Karpas-422 (cell line): ENCODE measurements at regions not wholly inside any gene's neighbourhood (a gene's known extent, or its start where the extent isn't known, plus 50 kb on each side); places are given as distances from the start of the nearest gene placed in this dataset.

Experiments
- DNase-seq: peaks from one replicate; pipeline ENCODE4 v3.0.0-alpha.2; 2015
- H2AFZ ChIP-seq: fragments of 200-600 bp; sonication (generic); 2 replicates; pipeline ENCODE4 v1.6.1; 2014; ENCODE audit warnings: antibody characterized with exemption, low read length, mixed read lengths
- H3K27ac ChIP-seq: fragments of 200-600 bp; sonication (generic); 2 replicates; pipeline ENCODE4 v1.5.1; 2014; ENCODE audit warnings: mild to moderate bottlenecking, low read length, moderate library complexity
- H3K27me3 ChIP-seq: fragments of 200-600 bp; sonication (generic); 2 replicates; pipeline ENCODE4 v1.6.1; 2014; ENCODE audit warnings: low read length, mixed read lengths
- H3K36me3 ChIP-seq: fragments of 200-600 bp; sonication (generic); 2 replicates; pipeline ENCODE4 v1.6.1; 2014; ENCODE audit warnings: low read length, mixed read lengths; ENCODE audit not compliant: insufficient read depth
- H3K4me1 ChIP-seq: fragments of 200-600 bp; sonication (generic); 2 replicates; pipeline ENCODE4 v1.6.1; 2014; ENCODE audit warnings: mild to moderate bottlenecking, low read length, mixed read lengths
- H3K4me2 ChIP-seq: fragments of 200-600 bp; sonication (generic); 2 replicates; pipeline ENCODE4 v1.6.1; 2014; ENCODE audit warnings: low read length, low read depth, mild to moderate bottlenecking; ENCODE audit not compliant: poor library complexity, severe bottlenecking
- H3K4me3 ChIP-seq: fragments of 200-600 bp; sonication (generic); 2 replicates; pipeline ENCODE4 v1.5.1; 2014; ENCODE audit warnings: mild to moderate bottlenecking, antibody characterized with exemption, low read length, mixed read lengths
- H3K79me2 ChIP-seq: fragments of 200-600 bp; sonication (generic); 2 replicates; pipeline ENCODE4 v1.6.1; 2014; ENCODE audit warnings: mild to moderate bottlenecking, low read length, mixed read lengths
- H3K9ac ChIP-seq: fragments of 200-600 bp; sonication (generic); 2 replicates; pipeline ENCODE4 v1.6.0; 2014; ENCODE audit warnings: low read length
- H3K9me2 ChIP-seq: fragments of 200-600 bp; sonication (generic), shearing (Covaris generic); replicated peaks from 2 replicates; pipeline ENCODE4 v1.6.0; 2014; ENCODE audit warnings: mild to moderate bottlenecking, low read length, moderate library complexity; ENCODE audit not compliant: insufficient read depth
- H3K9me3 ChIP-seq: fragments of 300-700, 200-600 bp; sonication (generic); 2 replicates; pipeline ENCODE4 v1.6.1; 2014; ENCODE audit warnings: low read length, mixed read lengths
- H4K20me1 ChIP-seq: fragments of 200-600 bp; sonication (generic); 2 replicates; pipeline ENCODE4 v1.6.1; 2014; ENCODE audit warnings: mild to moderate bottlenecking, antibody characterized with exemption, low read length, low read depth; ENCODE audit not compliant: insufficient read depth

DNA sequence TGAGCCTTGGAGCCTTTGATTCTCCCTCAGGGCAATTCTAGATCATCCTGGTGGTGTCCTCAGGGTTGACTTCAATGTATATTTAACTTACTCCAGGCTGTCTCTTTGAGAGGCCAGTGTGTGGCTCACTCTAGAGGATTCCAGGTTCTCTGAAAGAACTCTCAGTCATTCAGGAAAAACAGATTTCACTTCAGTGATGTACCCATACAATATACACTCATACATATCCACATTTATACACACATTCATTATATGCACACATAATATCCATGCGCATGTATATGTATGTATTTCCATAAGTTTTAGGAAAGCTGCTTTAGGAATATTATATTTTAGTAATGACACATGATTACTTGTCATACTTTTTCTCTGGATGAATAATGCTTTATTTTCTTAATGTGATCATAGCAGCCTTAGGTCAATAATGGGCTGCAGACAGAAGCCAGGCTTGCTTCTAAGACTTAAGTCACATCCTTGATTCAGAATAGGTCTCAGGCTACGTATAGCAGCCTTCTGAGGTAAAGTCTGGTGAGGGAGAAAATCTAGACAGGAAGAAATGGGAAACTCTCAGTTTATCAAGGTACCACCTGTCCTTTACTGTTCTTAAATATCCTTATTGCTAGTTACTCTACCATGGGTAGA lies 397.0 kb downstream of the GPAT3 start:
- no peak overlapping the region for H3K9ac ChIP-seq
- H3K27me3 ChIP-seq, result no peaks in the 10 kb centered on the region
- no peaks in the 10 kb centered on the region for H4K20me1 ChIP-seq
- H3K4me1 ChIP-seq, result no peaks in the 10 kb centered on the region
- no peak overlapping the region for H3K27ac ChIP-seq
- DNase-seq, result no peak
- no peaks in the 10 kb centered on the region for H3K9me2 ChIP-seq
- no peaks in the 10 kb centered on the region for H3K36me3 ChIP-seq
- no peaks in the 10 kb centered on the region for H3K9me3 ChIP-seq
- no peaks in the 10 kb centered on the region for H3K79me2 ChIP-seq
- no peak overlapping the region for H2AFZ ChIP-seq
- H3K4me3 ChIP-seq, result no peak overlapping the region
- H3K4me2 ChIP-seq, result no peak overlapping the region

DNA sequence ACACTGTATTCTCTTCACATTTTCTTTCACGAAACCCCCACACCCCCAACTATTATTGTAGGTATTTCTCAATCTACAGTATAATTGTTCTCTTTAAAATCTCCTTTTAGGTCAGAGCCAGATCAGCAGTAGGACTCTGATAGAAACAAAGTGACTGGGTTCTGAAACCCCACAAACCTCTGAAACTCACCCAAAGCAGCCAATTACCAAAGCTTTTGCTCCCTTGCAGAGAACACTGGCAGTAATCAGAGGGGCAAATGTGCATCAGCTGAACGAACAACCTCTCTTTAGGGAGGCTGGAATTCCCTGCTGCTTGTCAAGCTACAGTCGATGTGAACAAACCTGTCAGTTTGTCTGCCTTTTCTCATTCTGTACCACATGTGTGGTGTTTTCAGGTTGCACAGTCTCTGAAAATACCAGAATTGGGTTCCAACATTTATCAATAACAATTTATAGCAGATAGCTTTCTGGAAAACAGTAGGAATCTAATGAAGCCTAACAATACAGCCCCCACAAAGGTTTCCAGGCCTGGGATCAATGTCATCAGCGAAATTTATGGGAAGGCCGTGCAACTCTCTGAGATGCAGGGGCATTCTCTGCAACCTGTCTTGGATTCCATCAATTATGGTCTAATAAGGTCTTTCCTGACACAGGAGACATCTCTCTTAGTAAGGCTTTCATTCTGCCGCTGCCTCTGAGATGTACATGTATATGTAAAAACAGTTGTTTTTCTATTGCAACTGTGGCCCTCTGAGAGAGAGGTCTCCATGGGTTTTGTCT lies 395.9 kb downstream of the GPAT3 start:
- no peak for DNase-seq
- Histone ChIP-seq H3K27ac (no peak overlapping the region), H3K9ac (no peak overlapping the region), H3K9me3 (no peaks in the 10 kb centered on the region), H3K9me2 (no peaks in the 10 kb centered on the region), H3K4me3 (no peak overlapping the region), H3K27me3 (no peaks in the 10 kb centered on the region), H3K79me2 (no peaks in the 10 kb centered on the region), H3K4me2 (no peak overlapping the region), H2AFZ (no peak overlapping the region), H3K36me3 (no peaks in the 10 kb centered on the region), H3K4me1 (no peaks in the 10 kb centered on the region), H4K20me1 (no peaks in the 10 kb centered on the region)

DNA sequence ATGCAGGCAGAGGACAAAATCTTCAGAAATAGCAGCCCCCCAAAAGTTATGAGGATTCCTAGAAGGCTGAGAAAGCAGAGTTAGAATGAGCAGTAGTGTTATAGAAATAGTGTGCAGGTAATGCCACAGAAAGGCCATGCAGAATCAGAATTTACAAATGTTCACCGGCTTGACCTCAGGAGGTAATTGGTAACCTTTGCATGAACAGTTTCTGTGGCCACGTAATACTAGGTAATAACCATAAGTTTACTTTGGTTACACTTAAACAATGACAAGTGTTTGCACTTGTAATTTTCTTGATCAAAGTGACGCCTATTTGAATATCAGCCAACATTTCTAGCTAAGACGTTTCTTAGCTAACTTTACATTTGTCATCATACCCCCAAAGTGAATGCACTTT lies 393.6 kb downstream of the GPAT3 start:
- no peak overlapping the region for H3K4me2 ChIP-seq
- no peak overlapping the region for H2AFZ ChIP-seq
- no peak overlapping the region for H3K4me3 ChIP-seq
- H3K9ac ChIP-seq, result no peak overlapping the region
- DNase-seq, result no peak
- no peaks in the 10 kb centered on the region for H3K79me2 ChIP-seq
- H3K9me3 ChIP-seq, result no peaks in the 10 kb centered on the region
- H3K27ac ChIP-seq, result no peak overlapping the region
- no peaks in the 10 kb centered on the region for H3K27me3 ChIP-seq
- no peaks in the 10 kb centered on the region for H3K4me1 ChIP-seq
- no peaks in the 10 kb centered on the region for H4K20me1 ChIP-seq
- H3K36me3 ChIP-seq, result no peaks in the 10 kb centered on the region
- no peaks in the 10 kb centered on the region for H3K9me2 ChIP-seq

DNA sequence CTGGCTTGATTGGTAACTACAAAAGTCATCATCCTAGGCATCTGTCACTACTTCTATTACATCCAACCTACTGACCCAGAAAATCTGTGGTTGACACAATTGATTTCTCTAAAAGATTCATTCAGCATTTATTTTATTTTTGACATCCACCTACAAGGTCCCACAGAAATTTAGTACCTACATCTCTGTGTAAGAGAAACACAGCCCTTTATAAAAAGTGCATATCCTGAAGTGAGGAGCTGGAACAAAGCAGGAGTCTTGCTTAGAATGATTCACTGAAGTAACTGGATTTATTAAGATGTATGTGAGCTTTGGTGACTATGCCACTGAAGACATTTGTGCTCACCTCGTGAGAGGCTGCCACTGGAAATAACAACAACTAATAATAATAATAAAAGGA lies 391.0 kb downstream of the GPAT3 start:
- Histone ChIP-seq H3K27me3 (no peaks in the 10 kb centered on the region), H3K4me1 (no peaks in the 10 kb centered on the region), H4K20me1 (no peaks in the 10 kb centered on the region), H3K4me3 (no peak overlapping the region), H3K27ac (no peak overlapping the region), H3K9ac (no peak overlapping the region), H3K4me2 (no peak overlapping the region), H3K79me2 (no peaks in the 10 kb centered on the region), H3K36me3 (no peaks in the 10 kb centered on the region), H3K9me2 (no peaks in the 10 kb centered on the region), H3K9me3 (no peaks in the 10 kb centered on the region), H2AFZ (no peak overlapping the region)
- DNase-seq, result no peak

DNA sequence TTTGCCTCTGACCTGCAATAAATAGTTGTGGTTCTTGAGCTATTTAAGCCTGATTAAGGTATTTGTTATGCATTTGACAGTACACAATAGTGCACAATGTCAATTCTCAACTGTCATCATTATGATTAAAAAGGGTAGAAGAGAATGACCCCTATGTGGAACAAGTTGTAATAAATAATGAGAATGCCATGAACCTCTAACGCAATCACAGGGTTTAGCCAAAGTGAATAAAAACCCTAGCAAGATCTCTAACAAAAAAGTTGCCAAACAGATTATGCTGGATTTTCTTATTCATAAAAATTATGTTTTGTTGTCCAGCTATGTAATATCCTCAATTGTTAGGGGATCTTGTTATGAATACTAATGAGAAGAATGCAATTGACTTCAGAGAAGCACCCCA lies 387.4 kb downstream of the GPAT3 start:
- Histone ChIP-seq H3K79me2 (no peaks in the 10 kb centered on the region), H3K4me1 (no peaks in the 10 kb centered on the region), H2AFZ (no peak overlapping the region), H3K9me2 (no peaks in the 10 kb centered on the region), H3K27me3 (no peaks in the 10 kb centered on the region), H3K9ac (no peak overlapping the region), H3K36me3 (no peaks in the 10 kb centered on the region), H3K4me2 (no peak overlapping the region), H3K9me3 (no peaks in the 10 kb centered on the region), H3K27ac (no peak overlapping the region), H4K20me1 (no peaks in the 10 kb centered on the region), H3K4me3 (no peak overlapping the region)
- DNase-seq, result no peak

DNA sequence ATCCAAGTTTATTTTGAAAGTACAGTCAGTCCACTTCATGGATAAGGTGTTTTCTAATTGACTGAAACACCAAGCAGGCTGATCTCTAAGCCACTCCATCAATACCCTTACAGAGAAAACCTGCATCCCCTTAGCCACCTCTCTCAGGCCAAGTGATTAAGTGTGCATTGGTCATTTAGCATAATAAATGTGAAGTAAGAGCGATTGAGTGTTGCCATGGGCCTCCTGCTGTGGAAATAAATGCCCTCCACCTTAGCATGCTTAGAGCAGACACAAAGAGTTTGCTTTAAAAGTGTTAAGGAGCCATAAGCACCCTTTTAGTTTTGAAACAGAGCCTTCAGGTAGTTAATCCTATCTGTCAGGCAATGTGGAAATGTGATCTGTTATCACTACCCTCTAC lies 386.5 kb downstream of the GPAT3 start:
- no peak overlapping the region for H3K27ac ChIP-seq
- no peaks in the 10 kb centered on the region for H3K79me2 ChIP-seq
- H3K4me1 ChIP-seq, result no peaks in the 10 kb centered on the region
- no peak overlapping the region for H3K4me3 ChIP-seq
- DNase-seq, result no peak
- no peaks in the 10 kb centered on the region for H3K9me2 ChIP-seq
- H3K36me3 ChIP-seq, result no peaks in the 10 kb centered on the region
- H2AFZ ChIP-seq, result no peak overlapping the region
- no peak overlapping the region for H3K4me2 ChIP-seq
- H4K20me1 ChIP-seq, result no peaks in the 10 kb centered on the region
- H3K9ac ChIP-seq, result no peak overlapping the region
- H3K9me3 ChIP-seq, result no peaks in the 10 kb centered on the region
- no peaks in the 10 kb centered on the region for H3K27me3 ChIP-seq

DNA sequence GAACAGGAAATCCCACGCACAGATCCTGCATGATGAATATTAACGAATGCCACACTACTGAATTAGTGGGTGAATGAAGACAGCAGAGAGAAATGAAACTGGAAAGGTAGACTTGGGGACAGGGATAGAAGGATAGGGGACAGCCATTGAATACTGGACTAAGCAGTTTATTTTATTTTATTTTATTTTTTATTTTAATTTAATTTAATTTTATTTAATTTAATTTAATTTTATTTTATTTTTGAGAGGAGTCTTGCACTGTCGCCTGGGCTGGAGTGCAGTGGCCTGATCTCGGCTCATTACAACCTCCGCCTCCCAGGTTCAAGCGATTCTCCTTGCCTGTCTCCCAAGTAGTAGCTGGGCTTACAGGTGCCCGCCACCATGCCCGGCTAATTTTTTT lies 385.2 kb downstream of the GPAT3 start:
- Histone ChIP-seq H3K9me2 (no peaks in the 10 kb centered on the region), H3K27me3 (no peaks in the 10 kb centered on the region), H2AFZ (no peak overlapping the region), H3K9ac (no peak overlapping the region), H3K27ac (no peak overlapping the region), H3K36me3 (no peaks in the 10 kb centered on the region), H4K20me1 (no peaks in the 10 kb centered on the region), H3K4me3 (no peak overlapping the region), H3K4me2 (no peak overlapping the region), H3K4me1 (no peaks in the 10 kb centered on the region), H3K9me3 (no peaks in the 10 kb centered on the region), H3K79me2 (no peaks in the 10 kb centered on the region)
- DNase-seq, result no peak

DNA sequence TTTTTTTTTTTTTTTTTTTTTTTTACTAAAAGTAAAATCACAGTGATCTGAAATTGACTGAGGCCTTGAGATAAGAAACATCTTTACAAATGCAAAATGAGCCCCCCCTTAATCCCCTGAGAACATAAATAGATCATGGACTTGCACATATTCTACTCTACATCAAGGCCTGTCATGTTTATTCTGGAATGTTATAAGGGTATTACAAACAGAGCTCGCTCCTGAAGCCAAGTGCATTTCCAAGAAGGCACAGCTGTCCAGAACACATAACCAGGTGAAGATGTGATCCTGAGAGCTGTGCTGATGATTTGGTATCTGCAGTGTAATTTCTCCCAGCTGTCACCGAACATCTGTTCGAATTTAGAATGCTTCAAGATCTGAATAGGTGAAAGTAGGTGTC lies 384.5 kb downstream of the GPAT3 start:
- Histone ChIP-seq H3K79me2 (no peaks in the 10 kb centered on the region), H3K4me2 (no peak overlapping the region), H3K9me3 (no peaks in the 10 kb centered on the region), H2AFZ (no peak overlapping the region), H3K9ac (no peak overlapping the region), H3K4me1 (no peaks in the 10 kb centered on the region), H3K36me3 (no peaks in the 10 kb centered on the region), H4K20me1 (no peaks in the 10 kb centered on the region), H3K4me3 (no peak overlapping the region), H3K27ac (no peak overlapping the region), H3K27me3 (no peaks in the 10 kb centered on the region), H3K9me2 (no peaks in the 10 kb centered on the region)
- DNase-seq, result no peak
